Renal cortex interstitium (tissue), 11 donors: ENCODE measurements at regions not wholly inside any gene's neighbourhood (a gene's known extent, or its start where the extent isn't known, plus 50 kb on each side); places are given as distances from the start of the nearest gene placed in this dataset.

ENCODE experiments used
- DNase-seq, 11 donors: peaks; one replicate each; pipeline ENCODE4 v3.0.0-alpha.2; 2013; ENCODE audit warnings: low read depth in 9 of 11, low spot score in 4 of 11; ENCODE audit errors: extremely low read depth in 1 of 11

- DNase-seq: no peak
These were observed 654.5 kb downstream of the MATN1 start for GRCh38 chr1:30068787-30069472.

DNA sequence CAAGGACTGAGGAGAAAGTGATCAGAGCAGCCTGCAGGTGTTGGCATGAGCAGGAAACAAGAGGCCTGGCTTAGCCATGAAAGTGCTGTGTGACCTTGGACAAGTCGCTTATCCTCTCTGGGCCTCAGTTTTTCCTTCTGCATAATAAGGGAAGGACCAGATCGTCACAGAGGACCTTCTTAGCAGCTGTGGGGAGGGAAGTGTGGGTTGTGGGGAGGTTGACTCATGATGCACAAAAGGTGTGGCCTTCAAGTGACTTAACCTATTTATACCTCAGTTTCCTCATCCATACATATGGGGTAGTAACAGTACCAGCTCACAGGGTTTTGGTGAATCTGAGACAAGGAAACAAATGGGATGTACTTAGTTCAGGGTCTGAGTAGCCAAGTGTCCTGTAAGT lies 658.8 kb downstream of the MATN1 start:
- no peak for DNase-seq

DNA sequence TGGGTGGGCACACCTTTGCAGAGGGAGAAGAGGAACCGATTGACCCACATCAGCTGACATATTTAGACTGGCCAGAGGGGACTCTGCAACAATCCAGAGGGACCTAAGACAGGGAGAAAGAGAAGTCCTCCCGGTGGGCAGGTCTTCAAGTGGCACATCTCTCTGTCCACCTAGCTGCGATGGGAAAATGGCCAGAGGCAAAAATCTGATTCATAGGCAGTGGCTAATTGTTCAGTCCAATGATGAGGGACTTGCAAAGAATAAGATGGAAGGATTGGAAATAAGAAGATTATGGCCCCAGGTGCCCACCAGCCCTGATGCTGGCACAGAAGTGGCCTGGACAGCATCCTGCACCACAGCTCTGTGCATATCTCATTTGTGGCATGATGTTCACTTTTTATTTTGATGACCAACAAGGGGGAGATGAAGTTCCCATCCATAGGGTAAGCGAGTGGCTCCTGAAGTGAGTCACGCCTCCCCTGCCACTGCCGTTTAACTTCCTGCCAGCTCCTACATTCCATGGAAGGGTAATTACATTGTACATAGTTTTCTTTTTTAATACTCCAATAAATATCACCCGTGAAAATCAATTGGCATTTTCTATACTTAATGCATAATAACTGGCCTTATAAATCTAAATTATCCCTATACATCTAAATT lies 659.6 kb downstream of the MATN1 start:
- no peak for DNase-seq

DNA sequence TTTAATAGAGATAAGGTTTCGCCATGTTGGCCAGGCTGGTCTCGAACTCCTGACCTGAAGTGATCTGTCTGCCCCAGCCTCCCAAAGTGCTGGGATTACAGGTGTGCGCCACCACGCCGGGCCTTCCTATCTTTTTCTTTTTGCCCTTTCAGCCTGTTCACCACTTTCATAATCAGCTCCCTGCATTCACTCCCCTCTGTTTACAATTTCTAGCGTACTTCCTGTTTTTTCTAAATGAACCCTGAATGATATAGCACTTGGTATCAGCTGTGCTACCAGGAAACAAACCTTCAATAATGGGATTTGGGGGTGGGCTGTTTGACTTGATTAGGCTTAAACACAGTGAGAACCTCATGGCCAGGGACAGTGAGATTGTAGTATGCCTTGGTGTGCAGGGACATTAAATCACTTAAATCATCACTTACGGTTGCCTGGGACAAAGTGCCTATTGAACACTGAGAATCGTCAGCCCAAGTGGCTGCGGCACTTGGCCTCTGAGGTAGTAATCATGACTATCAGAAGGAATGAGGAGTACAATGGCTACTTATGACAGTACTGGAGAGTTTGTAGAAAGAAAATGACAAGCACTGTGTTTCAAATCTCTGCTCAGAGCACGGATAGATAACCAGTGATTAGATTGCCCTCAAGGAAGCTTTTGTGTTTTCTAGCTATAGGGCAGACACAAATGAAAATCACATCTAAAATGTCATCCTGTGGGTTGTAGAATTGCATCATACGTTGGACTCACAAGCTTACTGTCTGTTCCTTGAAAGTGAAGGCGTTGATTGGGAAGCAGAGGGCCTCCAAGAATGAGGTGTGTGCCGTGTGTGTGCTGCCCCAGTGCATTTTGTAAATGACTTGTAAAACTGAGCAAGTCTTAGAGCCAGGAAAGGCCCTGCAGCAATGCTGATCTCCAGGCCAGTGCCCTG lies 661.8 kb downstream of the MATN1 start:
- DNase-seq: no peak

DNA sequence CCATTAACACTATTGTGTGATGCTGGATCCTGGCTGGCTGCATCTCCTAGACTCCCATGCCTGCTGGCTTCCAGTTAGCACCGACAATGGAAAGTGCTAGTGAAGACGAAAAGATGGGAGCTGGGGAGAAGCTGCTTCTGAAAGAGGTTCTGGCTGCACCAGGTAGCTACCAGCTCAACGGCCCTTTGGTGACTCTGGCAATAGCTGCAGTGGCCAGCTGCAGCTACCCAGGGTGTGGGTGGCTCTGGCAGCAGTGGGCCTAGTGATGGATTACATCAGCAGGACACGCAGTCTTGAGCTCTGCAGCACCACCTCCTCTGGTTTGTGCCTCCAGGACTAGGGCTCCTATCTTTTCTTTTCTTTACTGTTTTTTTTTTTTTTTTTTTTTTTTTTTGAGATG lies 662.6 kb downstream of the MATN1 start:
- no peak for DNase-seq

- DNase-seq: no peak
These were observed 664.4 kb downstream of the MATN1 start for GRCh38 chr1:30058970-30059369.

DNA sequence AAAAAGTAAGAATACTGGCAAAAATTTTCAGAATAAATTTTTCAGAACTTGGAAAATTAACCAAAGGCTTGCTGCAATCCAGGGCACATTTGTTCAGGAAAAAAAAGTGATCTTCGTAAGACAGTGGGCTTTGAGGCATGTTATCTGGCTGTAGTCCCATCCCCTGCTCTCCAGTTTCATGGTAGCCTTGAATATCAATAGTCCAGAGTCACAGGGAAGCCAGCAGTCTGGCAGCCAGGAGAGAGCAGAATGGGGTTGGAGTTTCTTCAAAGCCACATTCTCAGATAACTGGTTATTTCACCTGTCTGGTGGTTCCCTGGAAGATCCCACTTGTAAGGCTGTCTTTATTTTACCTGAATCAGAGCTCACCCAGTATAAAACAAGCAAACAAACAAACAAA lies 669.3 kb downstream of the MATN1 start:
- DNase-seq: no peak

- no peak for DNase-seq
These were observed 671.2 kb downstream of the MATN1 start for GRCh38 chr1:30052178-30052577.

- no peak for DNase-seq
These were observed 671.6 kb downstream of the MATN1 start for GRCh38 chr1:30051777-30052176.

GRCh38 chr1:30049748-30050296 lies 673.6 kb downstream of the MATN1 start:
- no peak for DNase-seq

GRCh38 chr1:30048905-30049304 lies 674.5 kb downstream of the MATN1 start:
- no peak for DNase-seq

DNA sequence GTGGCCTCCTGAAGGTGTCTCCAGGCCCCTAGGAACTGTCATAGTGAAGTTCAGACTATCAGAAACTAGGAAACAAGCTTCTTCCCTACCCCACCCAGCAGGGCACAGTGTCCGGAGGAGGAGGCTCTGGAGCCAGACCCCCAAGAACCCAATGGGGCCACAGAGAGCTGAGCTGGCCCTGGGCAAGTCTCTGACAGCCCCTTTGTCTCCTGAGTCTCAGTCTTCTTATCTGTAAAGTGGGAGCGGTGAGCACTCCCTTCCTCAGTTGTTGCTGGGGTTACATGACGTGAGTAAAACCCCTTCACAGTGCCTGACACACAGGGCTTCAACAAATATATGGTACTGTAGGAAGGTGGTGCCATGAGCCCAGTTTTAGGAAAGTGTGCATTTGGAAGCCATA lies 675.8 kb downstream of the MATN1 start:
- DNase-seq: no peak

GRCh38 chr1:30046751-30047150 lies 676.6 kb downstream of the MATN1 start:
- no peak for DNase-seq

- DNase-seq: no peak
These were observed 677.9 kb downstream of the MATN1 start for GRCh38 chr1:30045304-30046090.

DNA sequence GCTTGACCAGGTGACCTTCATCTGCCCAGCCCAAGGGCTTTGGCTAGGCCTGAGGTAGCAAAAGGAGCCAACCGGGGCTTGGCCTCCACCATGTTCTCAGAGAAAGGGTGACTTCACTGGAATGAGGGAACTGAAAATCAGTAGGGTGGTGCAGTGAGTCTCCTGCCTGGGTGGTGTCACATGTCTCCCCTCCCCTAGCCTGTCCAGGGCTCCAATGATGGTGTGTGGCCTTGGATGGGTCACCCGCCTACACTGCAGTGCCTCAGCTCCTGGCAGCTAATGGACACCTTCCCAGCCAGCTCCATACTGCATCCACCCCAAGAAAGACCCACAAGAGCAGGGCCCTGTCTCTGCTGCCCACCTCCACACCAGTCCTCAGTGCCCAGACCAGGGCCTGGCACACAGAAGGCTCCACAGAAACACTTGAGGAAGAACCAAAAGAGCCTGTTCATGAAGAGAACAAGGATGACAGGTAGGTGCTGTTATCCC lies 678.7 kb downstream of the MATN1 start:
- DNase-seq: no peak

GRCh38 chr1:30043731-30044408 lies 679.5 kb downstream of the MATN1 start:
- DNase-seq: no peak

- DNase-seq: no peak
These were observed 680.1 kb downstream of the MATN1 start for GRCh38 chr1:30043256-30043655.

DNA sequence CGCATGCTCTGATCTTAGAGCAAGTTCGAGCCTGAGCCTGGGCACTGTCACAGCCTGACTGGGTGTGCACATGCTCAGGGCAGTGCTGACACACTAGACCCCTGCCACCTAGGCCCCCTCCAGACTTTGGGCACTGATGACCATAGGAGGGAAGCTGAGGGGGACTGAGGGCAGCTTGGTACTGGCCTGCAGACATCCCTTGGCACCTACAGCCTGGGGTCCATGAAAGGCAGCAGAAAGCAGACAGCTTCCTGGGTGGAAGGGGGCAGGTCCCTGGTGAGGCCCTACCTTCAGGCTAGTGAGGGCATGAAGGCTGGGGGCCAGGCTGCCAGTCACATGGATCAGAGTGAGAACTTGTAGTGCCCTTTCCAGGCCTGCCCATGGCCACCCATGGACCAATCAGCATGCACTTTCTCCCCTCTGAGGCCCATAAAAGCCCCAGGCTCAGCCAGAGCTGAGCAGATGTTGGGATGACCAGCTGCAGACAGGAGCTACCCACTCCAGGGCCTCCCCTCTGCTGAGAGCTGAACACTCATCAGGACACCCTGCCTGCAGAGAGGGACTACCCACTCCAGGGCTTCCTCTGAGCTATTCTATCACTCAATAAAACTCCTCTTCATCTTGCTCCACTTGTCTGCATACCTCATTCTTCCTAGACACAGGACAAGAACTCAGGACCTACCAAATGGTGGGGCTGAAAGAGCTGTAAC lies 680.8 kb downstream of the MATN1 start:
- DNase-seq: no peak
